ENCODE measurements at regions not wholly inside any gene's neighbourhood (a gene's known extent, or its start where the extent isn't known, plus 50 kb on each side); places are given as distances from the start of the nearest gene placed in this dataset.

DNA sequence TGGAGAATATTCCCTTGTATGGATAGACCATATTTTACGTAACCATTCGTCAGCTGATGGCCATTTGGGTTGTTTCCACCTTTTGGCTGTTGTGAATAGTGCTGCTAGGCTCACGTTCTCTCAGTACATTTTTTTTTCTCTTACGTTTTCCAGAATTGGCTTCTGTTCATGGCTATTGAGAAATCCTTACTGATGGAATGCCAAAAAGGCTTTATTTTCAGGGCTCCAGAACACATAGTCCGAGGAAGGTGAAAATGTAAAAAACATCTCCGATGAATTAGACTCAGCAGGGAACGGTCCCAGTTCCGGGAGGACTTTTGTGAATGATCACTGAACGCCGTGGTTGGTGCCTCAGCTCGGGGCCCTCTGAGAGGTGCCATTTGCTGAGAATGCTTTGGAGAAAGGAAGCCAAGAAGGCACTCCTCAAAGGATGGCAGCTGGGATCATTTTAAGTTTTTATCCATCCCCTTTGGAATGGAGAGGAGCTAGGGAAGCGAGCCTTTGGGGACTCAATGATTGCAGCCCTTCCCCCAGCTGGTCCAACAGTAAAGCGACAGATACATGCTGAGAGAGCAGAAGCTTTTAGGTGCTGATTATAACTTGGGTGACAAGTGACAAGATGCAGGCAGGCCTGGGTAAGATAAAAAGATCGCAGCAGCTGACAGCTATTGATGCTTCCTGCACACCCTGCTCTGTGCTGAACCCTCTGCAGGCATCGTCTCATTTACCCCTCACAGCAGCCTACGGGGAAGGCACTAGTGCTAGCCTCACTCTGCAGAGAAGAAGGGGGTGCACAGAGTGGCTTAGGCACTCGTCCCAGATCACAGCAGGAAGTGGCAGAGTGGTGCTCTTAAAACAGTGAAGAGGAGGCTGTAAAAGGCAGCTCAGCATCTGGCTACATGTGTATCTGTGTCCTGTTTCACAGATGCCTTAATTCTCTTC, 133.4 kb upstream of the KCNG1 start:
- Histone ChIP-seq H3F3A (ENCODE audit: control insufficient read depth, insufficient read depth) (no peaks in the 10 kb centered on the region), H3K79me2 (ENCODE audit: control insufficient read depth, low read length) (no peaks in the 10 kb centered on the region), H3K4me3 (ENCODE audit: low read length) (no peak overlapping the region), H3K27me3 (ENCODE audit: control insufficient read depth, low read length) (peaks cover 23% of the 10 kb centered on the region), H4K20me1 (ENCODE audit: control insufficient read depth, insufficient read depth, low read depth, low read length) (no peaks in the 10 kb centered on the region), H3K36me3 (ENCODE audit: control insufficient read depth, low read length) (no peaks in the 10 kb centered on the region), H3K9me3 (ENCODE audit: control insufficient read depth, insufficient read depth, low read length) (no peaks in the 10 kb centered on the region), H3K9me2 (replicated peaks; ENCODE audit: control insufficient read depth, low read length) (no peaks in the 10 kb centered on the region), H3K4me1 (ENCODE audit: control insufficient read depth, low read length) (no peaks in the 10 kb centered on the region), H3K27ac (ENCODE audit: low read depth, low read length) (no peak overlapping the region), H3K4me2 (ENCODE audit: low read length) (no peak overlapping the region)
- TF ChIP-seq, protein P1, sequence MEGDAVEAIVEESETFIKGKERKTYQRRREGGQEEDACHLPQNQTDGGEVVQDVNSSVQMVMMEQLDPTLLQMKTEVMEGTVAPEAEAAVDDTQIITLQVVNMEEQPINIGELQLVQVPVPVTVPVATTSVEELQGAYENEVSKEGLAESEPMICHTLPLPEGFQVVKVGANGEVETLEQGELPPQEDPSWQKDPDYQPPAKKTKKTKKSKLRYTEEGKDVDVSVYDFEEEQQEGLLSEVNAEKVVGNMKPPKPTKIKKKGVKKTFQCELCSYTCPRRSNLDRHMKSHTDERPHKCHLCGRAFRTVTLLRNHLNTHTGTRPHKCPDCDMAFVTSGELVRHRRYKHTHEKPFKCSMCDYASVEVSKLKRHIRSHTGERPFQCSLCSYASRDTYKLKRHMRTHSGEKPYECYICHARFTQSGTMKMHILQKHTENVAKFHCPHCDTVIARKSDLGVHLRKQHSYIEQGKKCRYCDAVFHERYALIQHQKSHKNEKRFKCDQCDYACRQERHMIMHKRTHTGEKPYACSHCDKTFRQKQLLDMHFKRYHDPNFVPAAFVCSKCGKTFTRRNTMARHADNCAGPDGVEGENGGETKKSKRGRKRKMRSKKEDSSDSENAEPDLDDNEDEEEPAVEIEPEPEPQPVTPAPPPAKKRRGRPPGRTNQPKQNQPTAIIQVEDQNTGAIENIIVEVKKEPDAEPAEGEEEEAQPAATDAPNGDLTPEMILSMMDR (IDR thresholded peaks at IDR 0.05; ENCODE audit: low read depth, low read length, poor library complexity, severe bottlenecking): no peak
- no peak for TF ChIP-seq EZH2phosphoT487 (IDR thresholded peaks at IDR 0.05; ENCODE audit: borderline replicate concordance, low read length)

DNA sequence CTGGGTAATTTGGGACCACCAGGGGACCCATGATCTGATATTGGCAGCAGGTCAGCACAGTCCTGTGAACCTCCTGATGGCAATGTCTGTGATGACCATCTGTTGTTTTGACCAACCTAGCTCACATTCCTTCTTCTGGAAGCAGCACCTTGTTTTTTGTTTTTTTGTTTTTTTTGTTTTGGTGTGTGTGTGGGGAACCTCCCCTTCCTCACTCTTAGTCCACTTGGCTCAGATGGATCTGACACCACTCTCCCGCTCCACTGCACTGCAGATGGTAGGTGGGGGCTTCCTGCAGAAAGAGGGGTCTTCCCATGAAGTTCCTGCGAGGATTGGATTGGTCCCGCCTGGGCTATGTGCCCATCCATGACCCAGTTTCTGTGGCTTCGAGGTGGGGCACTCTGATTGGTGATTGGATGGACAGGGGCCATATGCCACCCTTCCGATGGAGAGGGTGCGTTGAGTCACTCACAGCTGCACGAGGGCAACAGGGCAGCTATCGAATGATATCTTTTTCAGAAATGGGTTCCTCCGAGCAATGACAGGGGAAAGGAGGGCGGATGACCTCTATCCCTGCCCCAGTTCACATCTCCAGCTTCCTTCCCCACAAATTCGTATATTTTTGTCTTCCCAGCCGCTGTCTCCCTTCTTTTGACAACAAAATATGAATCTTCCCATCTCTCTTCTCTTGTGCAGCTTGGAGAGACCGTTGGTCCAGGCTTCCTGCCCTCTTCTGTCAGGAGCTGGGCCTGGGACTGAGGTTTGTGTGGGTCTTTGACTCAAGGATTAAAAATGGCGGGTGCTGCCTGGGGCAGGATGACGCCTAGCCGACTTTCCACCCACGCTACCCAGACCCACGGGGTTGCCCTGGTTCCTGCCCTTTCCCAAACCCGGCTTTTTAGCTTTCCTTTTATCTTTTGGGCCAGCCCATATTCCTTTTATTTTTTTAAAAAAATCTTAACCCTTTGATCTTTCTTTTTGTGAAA, 132.1 kb upstream of the KCNG1 start:
- Histone ChIP-seq H3K36me3 (ENCODE audit: control insufficient read depth, low read length) (no peaks in the 10 kb centered on the region), H3K79me2 (ENCODE audit: control insufficient read depth, low read length) (no peaks in the 10 kb centered on the region), H3K9me3 (ENCODE audit: control insufficient read depth, insufficient read depth, low read length) (no peaks in the 10 kb centered on the region), H3K4me2 (ENCODE audit: low read length) (no peak overlapping the region), H3K4me1 (ENCODE audit: control insufficient read depth, low read length) (no peaks in the 10 kb centered on the region), H4K20me1 (ENCODE audit: control insufficient read depth, insufficient read depth, low read depth, low read length) (no peaks in the 10 kb centered on the region), H3F3A (ENCODE audit: control insufficient read depth, insufficient read depth) (no peaks in the 10 kb centered on the region), H3K27me3 (ENCODE audit: control insufficient read depth, low read length) (peaks cover 16% of the 10 kb centered on the region), H3K27ac (ENCODE audit: low read depth, low read length) (no peak overlapping the region), H3K9me2 (replicated peaks; ENCODE audit: control insufficient read depth, low read length) (no peaks in the 10 kb centered on the region), H3K4me3 (ENCODE audit: low read length) (no peak overlapping the region)
- TF ChIP-seq, protein P1 (IDR thresholded peaks at IDR 0.05; ENCODE audit: low read depth, low read length, poor library complexity, severe bottlenecking): no peak
- no peak for TF ChIP-seq EZH2phosphoT487 (IDR thresholded peaks at IDR 0.05; ENCODE audit: borderline replicate concordance, low read length)

DNA sequence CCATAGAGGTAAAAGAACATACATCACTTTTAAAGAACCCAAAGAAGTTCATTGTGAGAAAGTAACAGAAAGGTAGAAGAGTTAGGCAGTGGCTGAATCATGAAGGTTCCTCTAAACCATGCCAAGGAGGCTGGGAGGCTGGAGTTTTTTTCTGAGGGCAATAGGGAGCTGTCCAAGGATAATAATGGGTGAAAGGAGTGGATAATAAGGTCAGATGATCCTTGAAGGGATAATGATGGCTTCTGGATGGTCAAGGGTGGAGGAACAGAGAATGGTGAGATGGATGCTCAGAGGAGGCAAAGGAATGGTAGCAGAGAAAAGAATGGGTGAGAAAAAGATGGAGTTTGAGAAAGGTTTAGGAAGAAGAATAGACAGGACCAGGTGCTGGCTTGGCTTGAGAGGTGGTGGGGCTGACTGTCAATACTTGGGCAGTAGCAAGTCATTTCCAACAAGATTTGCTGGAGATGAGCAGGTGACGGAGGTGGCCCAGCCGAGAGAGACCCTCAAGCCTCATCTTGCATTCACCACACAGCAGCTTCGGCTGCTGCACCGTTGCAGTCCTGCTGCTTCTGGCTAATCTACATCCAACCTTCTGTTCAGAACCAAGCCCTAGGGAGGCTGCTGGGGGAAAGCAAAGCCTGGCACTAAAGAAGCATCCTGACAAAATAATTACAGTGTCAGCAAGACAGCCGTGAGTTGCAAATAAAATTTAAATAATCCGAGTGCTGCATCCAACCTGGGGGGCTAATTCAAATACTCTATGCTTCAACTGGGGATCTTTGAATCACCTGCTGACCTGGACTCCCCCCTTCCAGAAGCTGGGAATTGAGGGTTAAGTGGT, 131.2 kb upstream of the KCNG1 start:
- Histone ChIP-seq H3K4me2 (ENCODE audit: low read length) (no peak overlapping the region), H3K79me2 (ENCODE audit: control insufficient read depth, low read length) (no peaks in the 10 kb centered on the region), H4K20me1 (ENCODE audit: control insufficient read depth, insufficient read depth, low read depth, low read length) (no peaks in the 10 kb centered on the region), H3K27ac (ENCODE audit: low read depth, low read length) (no peak overlapping the region), H3K4me1 (ENCODE audit: control insufficient read depth, low read length) (no peaks in the 10 kb centered on the region), H3F3A (ENCODE audit: control insufficient read depth, insufficient read depth) (no peaks in the 10 kb centered on the region), H3K27me3 (ENCODE audit: control insufficient read depth, low read length) (peaks cover 8% of the 10 kb centered on the region; the same call in 1 of the 2 replicates), H3K9me2 (replicated peaks; ENCODE audit: control insufficient read depth, low read length) (no peaks in the 10 kb centered on the region), H3K4me3 (ENCODE audit: low read length) (no peak overlapping the region), H3K9me3 (ENCODE audit: control insufficient read depth, insufficient read depth, low read length) (no peaks in the 10 kb centered on the region), H3K36me3 (ENCODE audit: control insufficient read depth, low read length) (no peaks in the 10 kb centered on the region)
- TF ChIP-seq, protein P1 (IDR thresholded peaks at IDR 0.05; ENCODE audit: low read depth, low read length, poor library complexity, severe bottlenecking): no peak
- TF ChIP-seq EZH2phosphoT487 (IDR thresholded peaks at IDR 0.05; ENCODE audit: borderline replicate concordance, low read length): no peak

Data from DOHH2 (cell line).